Parathyroid adenoma (tissue), 2 donors: ENCODE measurements at regions not wholly inside any gene's neighbourhood (a gene's known extent, or its start where the extent isn't known, plus 50 kb on each side); places are given as distances from the start of the nearest gene placed in this dataset.

Experiments used
- H2AFZ ChIP-seq: fragments of 300-600 bp; sonication (generic); one replicate; pipeline ENCODE4 v1.7.0; 2017; ENCODE audit warnings: antibody characterized with exemption, mild to moderate bottlenecking
- H3K27ac ChIP-seq: fragments of 300-600 bp; sonication (generic); one replicate; pipeline ENCODE4 v1.7.0; 2017
- H3K27me3 ChIP-seq: fragments of 300-600 bp; sonication (generic); one replicate; pipeline ENCODE4 v1.7.0; 2017; ENCODE audit warnings: low read length; ENCODE audit not compliant: control insufficient read depth, insufficient read depth
- H3K36me3 ChIP-seq: fragments of 300-600 bp; sonication (generic); one replicate; pipeline ENCODE4 v1.7.0; 2017; ENCODE audit warnings: low read length; ENCODE audit not compliant: control insufficient read depth, insufficient read depth
- H3K4me1 ChIP-seq: fragments of 300-600 bp; sonication (generic); one replicate; pipeline ENCODE4 v1.7.0; 2017; ENCODE audit warnings: control low read depth
- H3K4me2 ChIP-seq: fragments of 300-600 bp; sonication (generic); one replicate; pipeline ENCODE4 v1.7.0; 2017; ENCODE audit warnings: low read length
- H3K4me3 ChIP-seq: fragments of 300-600 bp; sonication (generic); one replicate; pipeline ENCODE4 v1.7.0; 2017; ENCODE audit warnings: low read depth, low read length
- H3K79me2 ChIP-seq: fragments of 300-600 bp; sonication (generic); one replicate; pipeline ENCODE4 v1.7.0; 2017; ENCODE audit warnings: control low read depth
- H3K9ac ChIP-seq: fragments of 300-600 bp; sonication (generic); one replicate; pipeline ENCODE4 v1.7.0; 2017; ENCODE audit warnings: mild to moderate bottlenecking
- H3K9me3 ChIP-seq: fragments of 300-600 bp; sonication (generic); one replicate; pipeline ENCODE4 v1.7.0; 2017; ENCODE audit warnings: low read length; ENCODE audit not compliant: control insufficient read depth
- TF ChIP-seq, protein P1 (sequence below): fragments of 300-600 bp; sonication (generic); IDR thresholded peaks from one replicate; pipeline ENCODE4 v1.7.0; 2017; ENCODE audit warnings: antibody characterized with exemption, mild to moderate bottlenecking
- donor health status: primary hyperparathyroidism.

DNA sequence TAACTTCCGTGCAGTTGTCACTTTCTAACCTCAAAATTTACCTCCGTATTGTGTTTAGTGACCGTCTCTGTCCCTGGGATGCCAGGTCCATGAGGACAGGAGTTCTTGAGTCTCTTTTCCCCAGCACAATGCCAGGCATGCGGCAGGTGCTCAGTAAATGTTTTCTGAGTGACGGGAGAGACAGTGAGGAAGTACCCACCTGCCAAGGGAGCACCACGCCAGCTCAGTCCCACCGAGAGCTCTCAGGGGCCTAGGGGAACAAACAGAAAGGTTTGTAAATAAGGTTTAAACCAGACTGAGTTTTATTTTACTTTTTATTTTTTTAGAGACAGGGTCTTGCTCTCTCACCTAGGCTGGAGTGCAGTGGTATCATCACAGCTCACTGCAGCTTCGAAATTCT is 81.5 kb upstream of the NKX1-1 start:
- no peaks in the 10 kb centered on the region for H3K79me2 ChIP-seq
- H2AFZ ChIP-seq = no peak overlapping the region
- no peak overlapping the region for H3K4me3 ChIP-seq
- no peak overlapping the region for H3K4me2 ChIP-seq
- no peaks in the 10 kb centered on the region for H3K9me3 ChIP-seq
- no peak overlapping the region for H3K9ac ChIP-seq
- H3K36me3 ChIP-seq = no peaks in the 10 kb centered on the region
- H3K4me1 ChIP-seq = no peaks in the 10 kb centered on the region
- H3K27me3 ChIP-seq = peaks cover 3% of the 10 kb centered on the region
- TF ChIP-seq, protein P1, sequence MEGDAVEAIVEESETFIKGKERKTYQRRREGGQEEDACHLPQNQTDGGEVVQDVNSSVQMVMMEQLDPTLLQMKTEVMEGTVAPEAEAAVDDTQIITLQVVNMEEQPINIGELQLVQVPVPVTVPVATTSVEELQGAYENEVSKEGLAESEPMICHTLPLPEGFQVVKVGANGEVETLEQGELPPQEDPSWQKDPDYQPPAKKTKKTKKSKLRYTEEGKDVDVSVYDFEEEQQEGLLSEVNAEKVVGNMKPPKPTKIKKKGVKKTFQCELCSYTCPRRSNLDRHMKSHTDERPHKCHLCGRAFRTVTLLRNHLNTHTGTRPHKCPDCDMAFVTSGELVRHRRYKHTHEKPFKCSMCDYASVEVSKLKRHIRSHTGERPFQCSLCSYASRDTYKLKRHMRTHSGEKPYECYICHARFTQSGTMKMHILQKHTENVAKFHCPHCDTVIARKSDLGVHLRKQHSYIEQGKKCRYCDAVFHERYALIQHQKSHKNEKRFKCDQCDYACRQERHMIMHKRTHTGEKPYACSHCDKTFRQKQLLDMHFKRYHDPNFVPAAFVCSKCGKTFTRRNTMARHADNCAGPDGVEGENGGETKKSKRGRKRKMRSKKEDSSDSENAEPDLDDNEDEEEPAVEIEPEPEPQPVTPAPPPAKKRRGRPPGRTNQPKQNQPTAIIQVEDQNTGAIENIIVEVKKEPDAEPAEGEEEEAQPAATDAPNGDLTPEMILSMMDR = no peak
- H3K27ac ChIP-seq = no peak overlapping the region

DNA sequence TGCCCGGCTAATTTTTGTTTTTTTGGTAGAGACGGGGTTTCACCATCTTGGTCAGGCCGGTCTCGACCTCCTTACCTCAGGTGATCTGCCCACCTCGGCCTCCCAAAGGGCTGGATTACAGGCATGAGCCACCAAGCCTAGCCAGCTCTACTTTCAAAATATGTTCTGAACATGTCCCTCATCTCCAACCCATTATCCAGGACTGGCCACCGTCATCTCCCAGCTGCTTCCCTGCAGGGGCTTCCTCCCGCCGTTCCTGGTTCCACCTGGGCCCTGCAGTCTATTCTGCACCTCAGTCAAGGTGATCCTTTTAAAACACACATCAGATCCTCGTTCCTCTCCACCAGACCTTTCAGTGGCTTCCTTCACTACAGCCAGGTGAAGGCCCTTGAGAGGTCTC is 80.9 kb upstream of the NKX1-1 start:
- Histone ChIP-seq H2AFZ (no peak overlapping the region), H3K36me3 (no peaks in the 10 kb centered on the region), H3K9me3 (no peaks in the 10 kb centered on the region), H3K4me2 (no peak overlapping the region), H3K4me1 (no peaks in the 10 kb centered on the region), H3K27me3 (no peaks in the 10 kb centered on the region), H3K79me2 (no peaks in the 10 kb centered on the region), H3K4me3 (no peak overlapping the region), H3K9ac (no peak overlapping the region), H3K27ac (no peak overlapping the region)
- TF ChIP-seq, protein P1 = no peak

DNA sequence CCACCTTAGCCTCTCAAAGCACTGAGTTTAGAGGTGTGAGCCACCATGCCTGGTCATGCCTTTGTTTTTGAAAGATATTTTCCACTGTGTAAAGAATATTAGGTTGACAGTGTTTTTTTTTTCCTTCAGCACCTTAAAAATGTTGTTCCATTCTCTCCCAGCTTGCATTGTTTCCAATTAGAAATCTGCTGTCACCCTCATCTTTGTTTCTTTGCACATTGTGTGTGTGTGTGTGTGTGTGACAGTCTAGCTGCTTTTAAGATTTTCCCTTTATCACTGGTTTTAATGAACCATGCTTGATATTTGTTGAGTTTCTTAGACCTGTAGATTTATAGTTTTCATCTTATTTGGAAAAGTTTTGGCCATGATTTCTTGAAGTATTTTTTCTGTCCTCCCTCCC is 79.0 kb upstream of the NKX1-1 start:
- H3K79me2 ChIP-seq = no peaks in the 10 kb centered on the region
- H3K27me3 ChIP-seq = no peaks in the 10 kb centered on the region
- no peak overlapping the region for H2AFZ ChIP-seq
- TF ChIP-seq, protein P1 = no peak
- no peaks in the 10 kb centered on the region for H3K4me1 ChIP-seq
- no peak overlapping the region for H3K27ac ChIP-seq
- H3K9ac ChIP-seq = no peak overlapping the region
- no peak overlapping the region for H3K4me3 ChIP-seq
- no peak overlapping the region for H3K4me2 ChIP-seq
- no peaks in the 10 kb centered on the region for H3K9me3 ChIP-seq
- no peaks in the 10 kb centered on the region for H3K36me3 ChIP-seq

DNA sequence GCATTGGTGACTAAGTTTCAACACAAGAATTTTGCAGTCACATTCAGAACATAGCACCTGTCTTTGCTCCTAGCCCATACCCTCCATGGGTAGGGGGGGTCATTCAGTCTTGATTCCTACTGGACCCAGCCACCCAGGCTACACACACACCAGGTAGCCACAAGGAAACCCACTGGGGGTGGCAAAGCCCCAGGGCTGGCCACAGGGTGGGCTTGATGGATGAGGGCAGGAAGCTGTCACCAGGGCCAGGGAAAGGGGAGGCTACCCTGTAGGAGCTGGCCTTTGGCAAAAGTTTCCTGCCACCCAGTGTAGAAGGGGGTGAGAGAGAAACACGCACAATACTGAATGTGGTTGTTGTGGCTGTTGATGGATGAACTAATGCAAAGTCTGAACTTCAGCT is 74.5 kb upstream of the NKX1-1 start:
- H3K9me3 ChIP-seq = no peaks in the 10 kb centered on the region
- no peak overlapping the region for H3K4me3 ChIP-seq

DNA sequence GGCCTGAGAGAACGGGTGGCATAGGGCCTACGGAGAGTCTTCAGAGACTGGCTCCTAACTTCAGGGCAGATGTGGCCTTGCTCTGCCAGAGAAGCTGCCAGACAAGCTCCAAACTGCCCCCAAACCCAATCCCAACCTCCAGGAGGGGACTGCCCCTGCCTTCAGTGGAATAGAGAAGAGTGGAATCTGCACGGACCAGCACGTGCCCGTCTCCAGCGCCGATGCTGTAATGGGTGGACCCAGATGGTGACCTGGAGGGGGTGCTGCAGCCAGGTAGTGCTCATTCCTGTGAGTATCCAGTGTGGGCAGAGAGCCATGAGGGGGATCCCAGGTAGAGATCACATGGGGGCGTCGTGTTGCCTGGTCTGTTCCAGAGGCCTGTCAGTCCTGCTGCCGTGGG is 73.2 kb upstream of the NKX1-1 start:
- H3K27me3 ChIP-seq = no peaks in the 10 kb centered on the region
- H3K4me3 ChIP-seq = no peak overlapping the region
- no peak overlapping the region for H3K4me2 ChIP-seq
- no peak overlapping the region for H3K9ac ChIP-seq
- H3K79me2 ChIP-seq = no peaks in the 10 kb centered on the region
- no peaks in the 10 kb centered on the region for H3K36me3 ChIP-seq
- TF ChIP-seq, protein P1 = no peak
- no peak overlapping the region for H3K27ac ChIP-seq
- H3K9me3 ChIP-seq = no peaks in the 10 kb centered on the region
- no peak overlapping the region for H2AFZ ChIP-seq
- H3K4me1 ChIP-seq = no peaks in the 10 kb centered on the region

More for the DNA sequence above, 74.5 kb upstream of the NKX1-1 start:
- TF ChIP-seq, protein P1 = no peak
- no peaks in the 10 kb centered on the region for H3K4me1 ChIP-seq
- no peaks in the 10 kb centered on the region for H3K27me3 ChIP-seq
- no peak overlapping the region for H3K27ac ChIP-seq
- no peak overlapping the region for H3K9ac ChIP-seq
- no peaks in the 10 kb centered on the region for H3K79me2 ChIP-seq
- H3K4me2 ChIP-seq = no peak overlapping the region
- no peak overlapping the region for H2AFZ ChIP-seq
- H3K36me3 ChIP-seq = no peaks in the 10 kb centered on the region
